B cell (primary cell): ENCODE measurements at regions not wholly inside any gene's neighbourhood (a gene's known extent, or its start where the extent isn't known, plus 50 kb on each side); places are given as distances from the start of the nearest gene placed in this dataset.
"Not testable (repeated sequence)": the region's sequence is repeated elsewhere in the genome, so short reads cannot be mapped to it uniquely, and the experiment has no call there.

Experiments used
- ATAC-seq: fragments of 200-7000 bp; cut with Tn5 transposase; one replicate; pipeline ENCODE4 v1.10.0; 2021; ENCODE audit warnings: low read depth, mild to moderate bottlenecking, moderate number of reproducible peaks, moderate library complexity
- CTCF ChIA-PET: fragments of 350-600 bp; sonication (Branson Sonifier 250); formaldehyde crosslinking; loops from one replicate; lab custom pipeline; 2021; ENCODE audit warnings: antibody characterized with exemption, inconsistent platforms; lab: Charles Lee
- POLR2A ChIA-PET: fragments of 350-600 bp; sonication (Branson Sonifier 250); formaldehyde crosslinking; loops from one replicate; lab custom pipeline; 2021; ENCODE audit warnings: antibody characterized with exemption; lab: Charles Lee
- DNase-seq: peaks from one replicate; pipeline ENCODE4 v3.0.0; 2013
- H2AFZ ChIP-seq: 2 replicates; pipeline ENCODE4 v1.6.1; 2012; ENCODE audit warnings: mild to moderate bottlenecking, low read depth, low read length; ENCODE audit not compliant: insufficient read depth, poor library complexity, severe bottlenecking
- H3K27ac ChIP-seq, 2 donors: 1 replicate in 1 of 2; 2 replicates in 1 of 2; pipeline ENCODE4 v1.5.1; 2012 to 2013; ENCODE audit warnings: low read length in 2 of 2, mild to moderate bottlenecking in 2 of 2, moderate library complexity in 1 of 2
- H3K27me3 ChIP-seq, 4 experiments: fragments of 200-600 bp in 1 of 4; sonication (generic) in 1 of 4; replicated peaks in 1 of 4; 1 replicate in 2 of 4; 2 replicates in 2 of 4; pipeline versions ENCODE4 v1.6.1 to v1.7.0; 2013 to 2016; ENCODE audit warnings: low read length in 3 of 4, mild to moderate bottlenecking in 2 of 4, mixed read lengths in 1 of 4, moderate library complexity in 1 of 4; ENCODE audit not compliant: insufficient read depth in 4 of 4, control insufficient read depth in 3 of 4; ENCODE audit errors: control extremely low read depth in 1 of 4
- H3K36me3 ChIP-seq, 2 experiments: replicated peaks in 1 of 2; 1 replicate in 1 of 2; 2 replicates in 1 of 2; pipeline versions ENCODE4 v1.6.1 to v1.7.1; 2013; ENCODE audit warnings: low read length in 1 of 2; ENCODE audit not compliant: insufficient read depth in 2 of 2, control insufficient read depth in 1 of 2; ENCODE audit errors: control extremely low read depth in 1 of 2, extremely low read depth in 1 of 2
- H3K4me1 ChIP-seq, 2 donors: fragments of 200-600 bp in 1 of 2; sonication (generic) in 1 of 2; 1 replicate in 1 of 2; 2 replicates in 1 of 2; pipeline versions ENCODE4 v1.5.1 to v1.6.1; 2013 to 2017; ENCODE audit warnings: low read length in 2 of 2; ENCODE audit not compliant: control insufficient read depth in 2 of 2, insufficient read depth in 2 of 2
- H3K4me2 ChIP-seq: replicated peaks from 2 replicates; pipeline ENCODE3; 2012; ENCODE audit warnings: mild to moderate bottlenecking, low read depth, low read length; ENCODE audit not compliant: poor library complexity, severe bottlenecking
- H3K4me3 ChIP-seq, 5 experiments: fragments of 200-600 bp in 1 of 5; sonication (generic) in 1 of 5; 1 replicate in 3 of 5; 2 replicates in 2 of 5; pipeline versions ENCODE4 v1.5.1 to v1.7.0; 2011 to 2016; ENCODE audit warnings: low read length in 4 of 5, mild to moderate bottlenecking in 4 of 5, low read depth in 2 of 5, control low read depth in 1 of 5, moderate library complexity in 1 of 5; ENCODE audit not compliant: insufficient read depth in 1 of 5; ENCODE audit errors: control extremely low read depth in 1 of 5, extremely low read depth in 1 of 5
- H3K79me2 ChIP-seq: fragments of 200-600 bp; sonication (generic); one replicate; pipeline ENCODE4 v1.6.0; 2016; ENCODE audit warnings: low read length; ENCODE audit not compliant: control insufficient read depth, insufficient read depth
- H3K9ac ChIP-seq: fragments of 200-600 bp; sonication (generic); 2 replicates; pipeline ENCODE4 v1.6.1; 2017; ENCODE audit warnings: mild to moderate bottlenecking, low read length, moderate library complexity
- H3K9me3 ChIP-seq, 3 donors: one replicate each; pipeline versions ENCODE4 v1.6.1 to v1.7.1; 2013; ENCODE audit warnings: low read length in 2 of 3; ENCODE audit not compliant: control insufficient read depth in 2 of 3, insufficient read depth in 1 of 3; ENCODE audit errors: control extremely low read depth in 1 of 3
- H4K20me1 ChIP-seq: 2 replicates; pipeline ENCODE4 v1.6.0; 2012; ENCODE audit warnings: mild to moderate bottlenecking, low read length; ENCODE audit not compliant: insufficient read depth, control insufficient read depth, poor library complexity, severe bottlenecking
- H3K27ac Mint-ChIP-seq: one replicate; pipeline ENCODE4 v1.8.0; 2021; ENCODE audit warnings: mixed read lengths
- H3K27me3 Mint-ChIP-seq: one replicate; pipeline ENCODE4 v1.8.0; 2021; ENCODE audit warnings: mixed read lengths
- H3K4me1 Mint-ChIP-seq: one replicate; pipeline ENCODE4 v1.8.0; 2021; ENCODE audit warnings: mixed read lengths
- H3K4me3 Mint-ChIP-seq: one replicate; pipeline ENCODE4 v1.8.0; 2021; ENCODE audit warnings: mixed read lengths
- H3K9me3 Mint-ChIP-seq: one replicate; pipeline ENCODE4 v1.8.0; 2022; ENCODE audit warnings: mixed read lengths; ENCODE audit not compliant: insufficient read depth
- EZH2 ChIP-seq: IDR thresholded peaks from 2 replicates; pipeline ENCODE4 v1.6.1; 2012; ENCODE audit warnings: borderline replicate concordance, low read depth, mild to moderate bottlenecking, moderate library complexity, low read length; ENCODE audit not compliant: insufficient read depth, poor library complexity, severe bottlenecking
- WGBS: methylation state at CpG from one replicate; pipeline ENCODE4 v1.1.5; 2013; ENCODE audit warnings: missing lambda C conversion rate; ENCODE audit not compliant: insufficient coverage; 5-methylcytosine and 5-hydroxymethylcytosine counted together
- intact Hi-C: fragments of 100-400 bp; cut with micrococcal nuclease; formaldehyde crosslinking; loops from one replicate; pipeline ENCODE4 v1.10.0; 2022
- TF ChIP-seq, protein P1 (sequence below): fragments of 200-600 bp; IDR thresholded peaks from one replicate; pipeline ENCODE4 v1.8.0; 2022; ENCODE audit warnings: antibody characterized with exemption, mild to moderate bottlenecking

DNA sequence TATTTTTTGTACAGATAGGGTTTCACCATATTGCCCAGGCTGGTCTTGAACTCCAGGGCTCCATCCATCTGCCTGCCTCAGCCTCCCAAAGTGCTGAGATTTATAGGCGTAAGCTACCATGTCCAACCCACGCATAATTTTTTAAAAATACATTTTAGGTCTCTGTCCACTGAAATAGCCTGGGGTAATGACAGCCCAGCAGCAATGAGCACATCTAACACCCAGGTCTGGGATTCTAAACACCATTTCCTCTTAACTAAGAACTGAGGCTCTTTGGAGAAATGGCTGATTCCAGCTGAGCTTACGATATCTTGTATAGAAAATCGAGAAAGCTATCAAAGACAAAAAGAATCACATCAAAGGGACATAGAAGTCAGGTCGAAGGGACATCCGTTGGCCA, 245.3 kb downstream of the PARN start:
- Histone ChIP-seq H3K9ac (no peak overlapping the region), H2AFZ (no peak overlapping the region), H3K27ac (no peak overlapping the region), H3K4me3 (no peak overlapping the region), H3K4me2 (no peak overlapping the region), H3K36me3 (no peaks in the 10 kb centered on the region), H4K20me1 (no peaks in the 10 kb centered on the region), H3K79me2 (no peaks in the 10 kb centered on the region), H3K27me3 (no peaks in the 10 kb centered on the region), H3K9me3 (peaks cover 0 to 8% (median 0%) of the 10 kb centered on the region in 3 donors), H3K4me1 (no peaks in the 10 kb centered on the region)
- intact Hi-C loops = no loop called here
- H3K9me3 Mint-ChIP-seq = no peaks in the 10 kb centered on the region
- ATAC-seq = no peak
- POLR2A ChIA-PET = no interaction called here
- H3K4me3 Mint-ChIP-seq = no peak overlapping the region
- peaks cover 3% of the 10 kb centered on the region for H3K4me1 Mint-ChIP-seq
- no peak for TF ChIP-seq EZH2
- TF ChIP-seq, protein P1, sequence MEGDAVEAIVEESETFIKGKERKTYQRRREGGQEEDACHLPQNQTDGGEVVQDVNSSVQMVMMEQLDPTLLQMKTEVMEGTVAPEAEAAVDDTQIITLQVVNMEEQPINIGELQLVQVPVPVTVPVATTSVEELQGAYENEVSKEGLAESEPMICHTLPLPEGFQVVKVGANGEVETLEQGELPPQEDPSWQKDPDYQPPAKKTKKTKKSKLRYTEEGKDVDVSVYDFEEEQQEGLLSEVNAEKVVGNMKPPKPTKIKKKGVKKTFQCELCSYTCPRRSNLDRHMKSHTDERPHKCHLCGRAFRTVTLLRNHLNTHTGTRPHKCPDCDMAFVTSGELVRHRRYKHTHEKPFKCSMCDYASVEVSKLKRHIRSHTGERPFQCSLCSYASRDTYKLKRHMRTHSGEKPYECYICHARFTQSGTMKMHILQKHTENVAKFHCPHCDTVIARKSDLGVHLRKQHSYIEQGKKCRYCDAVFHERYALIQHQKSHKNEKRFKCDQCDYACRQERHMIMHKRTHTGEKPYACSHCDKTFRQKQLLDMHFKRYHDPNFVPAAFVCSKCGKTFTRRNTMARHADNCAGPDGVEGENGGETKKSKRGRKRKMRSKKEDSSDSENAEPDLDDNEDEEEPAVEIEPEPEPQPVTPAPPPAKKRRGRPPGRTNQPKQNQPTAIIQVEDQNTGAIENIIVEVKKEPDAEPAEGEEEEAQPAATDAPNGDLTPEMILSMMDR = no peak
- WGBS = 100% methylated on average over 2 of the region's 6 CpGs
- CTCF ChIA-PET = no interaction called here
- no peak for DNase-seq
- no peak overlapping the region for H3K27ac Mint-ChIP-seq
- peaks cover 4% of the 10 kb centered on the region for H3K27me3 Mint-ChIP-seq

DNA sequence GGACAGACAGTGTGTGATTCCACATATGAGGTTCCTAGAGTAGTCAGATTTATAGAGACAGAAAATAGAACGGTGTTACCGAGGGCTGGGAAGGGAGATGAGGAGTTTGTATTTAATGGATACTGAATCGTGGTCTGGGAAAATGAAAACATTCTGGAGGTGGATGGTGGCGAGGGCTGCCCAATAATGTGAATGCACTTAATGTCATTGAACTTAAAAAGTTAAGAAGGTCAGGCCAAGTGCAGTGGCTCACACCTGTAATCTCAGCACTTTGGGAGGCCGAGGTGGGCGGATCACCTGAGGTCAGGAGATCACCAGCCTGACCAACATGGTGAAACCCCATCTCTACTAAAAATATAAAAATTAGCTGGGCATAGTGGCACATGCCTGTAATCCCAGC, 246.2 kb downstream of the PARN start:
- H3K79me2 ChIP-seq, H3K36me3 ChIP-seq, H4K20me1 ChIP-seq, intact Hi-C loops, H3K4me2 ChIP-seq, POLR2A ChIA-PET, H3K9ac ChIP-seq, H3K4me1 ChIP-seq, DNase-seq, H3K27me3 ChIP-seq, H3K9me3 ChIP-seq, H2AFZ ChIP-seq, CTCF ChIA-PET, H3K27ac ChIP-seq, ATAC-seq, H3K27ac Mint-ChIP-seq, H3K4me1 Mint-ChIP-seq, H3K4me3 ChIP-seq, H3K27me3 Mint-ChIP-seq, H3K9me3 Mint-ChIP-seq, H3K4me3 Mint-ChIP-seq: not testable (repeated sequence)
- 96% methylated on average over 5 of the region's 6 CpGs for whole genome bisulfite sequencing
